RWPE2 (cell line): ENCODE measurements at regions not wholly inside any gene's neighbourhood (a gene's known extent, or its start where the extent isn't known, plus 50 kb on each side); places are given as distances from the start of the nearest gene placed in this dataset.

Experiments used
- ATAC-seq: fragments of 200-7000 bp; cut with Tn5 transposase; 3 replicates; pipeline ENCODE4 v1.9.1; 2021; ENCODE audit warnings: low read depth
- DNase-seq: peaks from one replicate; pipeline ENCODE4 v3.0.0-alpha.2; 2020; ENCODE audit warnings: low spot score
- H3K27ac ChIP-seq: fragments of 450-650 bp; 2 replicates; pipeline ENCODE4 v1.5.1; 2017; ENCODE audit warnings: mild to moderate bottlenecking; ENCODE audit not compliant: poor library complexity, severe bottlenecking
- H3K27me3 ChIP-seq: fragments of 250-450 bp; sonication (Bioruptor Pico); 2 replicates; pipeline ENCODE4 v1.5.1; 2021; ENCODE audit warnings: mild to moderate bottlenecking, moderate library complexity; ENCODE audit not compliant: insufficient read depth, poor library complexity, severe bottlenecking
- H3K36me3 ChIP-seq: fragments of 250-450 bp; sonication (Bioruptor Pico); 2 replicates; pipeline ENCODE4 v1.5.1; 2020; ENCODE audit warnings: low read depth, mild to moderate bottlenecking, moderate library complexity
- H3K4me1 ChIP-seq: fragments of 250-450 bp; sonication (Bioruptor Pico); 2 replicates; pipeline ENCODE4 v1.5.1; 2021; ENCODE audit warnings: mild to moderate bottlenecking, moderate library complexity; ENCODE audit not compliant: insufficient read depth, poor library complexity, severe bottlenecking
- H3K4me3 ChIP-seq: fragments of 250-450 bp; sonication (Bioruptor Pico); 2 replicates; pipeline ENCODE4 v1.5.1; 2021; ENCODE audit warnings: mild to moderate bottlenecking, moderate library complexity; ENCODE audit not compliant: severe bottlenecking
- H3K9me3 ChIP-seq: fragments of 250-450 bp; sonication (Bioruptor Pico); 2 replicates; pipeline ENCODE4 v1.5.1; 2021; ENCODE audit warnings: mild to moderate bottlenecking, moderate library complexity; ENCODE audit not compliant: severe bottlenecking
- TF ChIP-seq, protein P1 (sequence below): fragments of 450-650 bp; IDR thresholded peaks from one replicate; pipeline ENCODE4 v1.5.1; 2017; ENCODE audit warnings: mild to moderate bottlenecking, moderate library complexity; ENCODE audit not compliant: poor library complexity, severe bottlenecking

DNA sequence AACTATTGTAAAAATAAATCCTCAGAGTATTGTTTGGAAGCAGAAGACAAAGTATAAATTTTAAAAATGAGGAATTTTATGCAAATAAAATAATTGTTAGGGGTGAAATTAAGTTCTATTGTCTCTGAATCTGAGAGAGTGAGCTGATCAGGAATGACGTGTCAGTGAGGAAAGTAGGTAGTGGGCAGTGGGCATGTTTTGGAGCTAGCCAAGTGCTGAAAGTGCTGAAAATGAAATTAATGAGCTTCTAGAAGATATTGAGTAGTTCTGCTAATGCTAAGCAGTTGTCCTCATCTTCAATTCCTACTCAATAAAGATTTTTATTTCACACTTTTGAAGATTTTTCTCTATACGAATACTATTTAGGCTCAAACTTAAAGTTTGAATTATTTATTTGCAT lies 1167.8 kb upstream of the PCDH20 start:
- H3K27me3 ChIP-seq: no peaks in the 10 kb centered on the region
- H3K9me3 ChIP-seq: no peaks in the 10 kb centered on the region
- TF ChIP-seq, protein P1, sequence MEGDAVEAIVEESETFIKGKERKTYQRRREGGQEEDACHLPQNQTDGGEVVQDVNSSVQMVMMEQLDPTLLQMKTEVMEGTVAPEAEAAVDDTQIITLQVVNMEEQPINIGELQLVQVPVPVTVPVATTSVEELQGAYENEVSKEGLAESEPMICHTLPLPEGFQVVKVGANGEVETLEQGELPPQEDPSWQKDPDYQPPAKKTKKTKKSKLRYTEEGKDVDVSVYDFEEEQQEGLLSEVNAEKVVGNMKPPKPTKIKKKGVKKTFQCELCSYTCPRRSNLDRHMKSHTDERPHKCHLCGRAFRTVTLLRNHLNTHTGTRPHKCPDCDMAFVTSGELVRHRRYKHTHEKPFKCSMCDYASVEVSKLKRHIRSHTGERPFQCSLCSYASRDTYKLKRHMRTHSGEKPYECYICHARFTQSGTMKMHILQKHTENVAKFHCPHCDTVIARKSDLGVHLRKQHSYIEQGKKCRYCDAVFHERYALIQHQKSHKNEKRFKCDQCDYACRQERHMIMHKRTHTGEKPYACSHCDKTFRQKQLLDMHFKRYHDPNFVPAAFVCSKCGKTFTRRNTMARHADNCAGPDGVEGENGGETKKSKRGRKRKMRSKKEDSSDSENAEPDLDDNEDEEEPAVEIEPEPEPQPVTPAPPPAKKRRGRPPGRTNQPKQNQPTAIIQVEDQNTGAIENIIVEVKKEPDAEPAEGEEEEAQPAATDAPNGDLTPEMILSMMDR: no peak
- DNase-seq (no peak), ATAC-seq (no peak)
- H3K36me3 ChIP-seq: no peaks in the 10 kb centered on the region
- no peak overlapping the region for H3K4me3 ChIP-seq
- H3K27ac ChIP-seq: no peak overlapping the region
- no peaks in the 10 kb centered on the region for H3K4me1 ChIP-seq

GRCh38 chr13:62578402-62578801 lies 1162.8 kb upstream of the PCDH20 start:
- H3K9me3 ChIP-seq: no peaks in the 10 kb centered on the region
- H3K36me3 ChIP-seq: no peaks in the 10 kb centered on the region
- no peaks in the 10 kb centered on the region for H3K4me1 ChIP-seq
- no peaks in the 10 kb centered on the region for H3K27me3 ChIP-seq
- no peak for ATAC-seq
- DNase-seq: no peak
- TF ChIP-seq, protein P1: no peak
- H3K27ac ChIP-seq: no peak overlapping the region
- no peak overlapping the region for H3K4me3 ChIP-seq

DNA sequence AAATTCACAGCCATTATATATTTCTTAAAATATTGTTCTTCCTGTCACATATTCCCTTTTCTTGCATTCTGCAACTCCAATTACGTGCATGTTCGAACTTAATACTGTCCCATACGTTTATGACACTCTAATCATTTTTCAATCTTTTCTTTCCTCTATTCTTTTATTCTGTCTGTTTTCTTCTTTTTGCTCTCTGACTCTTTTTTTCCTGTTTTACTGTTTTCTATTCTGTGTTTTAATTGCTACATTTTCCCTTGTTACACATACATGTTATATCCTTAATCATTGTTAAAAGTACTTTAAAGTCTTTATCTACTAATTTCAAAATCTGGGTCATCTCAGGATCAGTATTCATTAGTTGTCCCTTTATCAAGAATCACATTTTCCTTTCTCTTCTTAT lies 1149.1 kb upstream of the PCDH20 start:
- TF ChIP-seq, protein P1: no peak
- DNase-seq (no peak), ATAC-seq (no peak)
- Histone ChIP-seq H3K4me1 (no peaks in the 10 kb centered on the region), H3K4me3 (no peak overlapping the region), H3K9me3 (no peaks in the 10 kb centered on the region), H3K27ac (no peak overlapping the region), H3K36me3 (no peaks in the 10 kb centered on the region), H3K27me3 (no peaks in the 10 kb centered on the region)

DNA sequence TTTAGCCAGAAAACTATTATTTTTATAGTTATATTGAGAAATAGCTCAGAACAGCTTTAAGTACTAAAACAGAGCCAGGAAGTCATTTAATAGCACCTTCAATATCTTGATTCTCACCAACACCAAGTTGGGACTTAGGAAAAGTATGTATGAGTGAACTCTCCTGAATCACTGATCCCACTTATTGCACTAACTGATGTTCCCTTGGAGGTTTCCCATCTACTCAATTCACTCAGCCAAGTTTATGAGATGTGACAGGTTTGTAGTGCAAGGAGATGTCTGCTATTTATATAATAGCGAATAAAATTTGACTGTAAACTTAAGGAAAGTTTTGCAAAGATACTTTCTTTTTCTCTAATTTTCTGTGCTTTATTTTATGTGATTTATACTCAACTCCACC lies 1147.6 kb upstream of the PCDH20 start:
- no peaks in the 10 kb centered on the region for H3K27me3 ChIP-seq
- no peak for DNase-seq
- no peaks in the 10 kb centered on the region for H3K9me3 ChIP-seq
- no peak overlapping the region for H3K4me3 ChIP-seq
- H3K27ac ChIP-seq: no peak overlapping the region
- no peaks in the 10 kb centered on the region for H3K4me1 ChIP-seq
- no peak for ATAC-seq
- H3K36me3 ChIP-seq: no peaks in the 10 kb centered on the region
- TF ChIP-seq, protein P1: no peak

- Histone ChIP-seq H3K4me3 (no peak overlapping the region), H3K36me3 (no peaks in the 10 kb centered on the region), H3K27me3 (no peaks in the 10 kb centered on the region), H3K9me3 (no peaks in the 10 kb centered on the region), H3K4me1 (no peaks in the 10 kb centered on the region), H3K27ac (no peak overlapping the region)
- ATAC-seq: peak; percentile 51; the same call in 1 of the 3 replicates
- TF ChIP-seq, protein P1: no peak
- no peak for DNase-seq
Observed at GRCh38 chr13:62556978-62557377, 1141.3 kb upstream of the PCDH20 start.
